ENCODE measurements at regions not wholly inside any gene's neighbourhood (a gene's known extent, or its start where the extent isn't known, plus 50 kb on each side); places are given as distances from the start of the nearest gene placed in this dataset.
"Not testable (repeated sequence)": the region's sequence is repeated elsewhere in the genome, so short reads cannot be mapped to it uniquely, and the experiment has no call there.

DNA sequence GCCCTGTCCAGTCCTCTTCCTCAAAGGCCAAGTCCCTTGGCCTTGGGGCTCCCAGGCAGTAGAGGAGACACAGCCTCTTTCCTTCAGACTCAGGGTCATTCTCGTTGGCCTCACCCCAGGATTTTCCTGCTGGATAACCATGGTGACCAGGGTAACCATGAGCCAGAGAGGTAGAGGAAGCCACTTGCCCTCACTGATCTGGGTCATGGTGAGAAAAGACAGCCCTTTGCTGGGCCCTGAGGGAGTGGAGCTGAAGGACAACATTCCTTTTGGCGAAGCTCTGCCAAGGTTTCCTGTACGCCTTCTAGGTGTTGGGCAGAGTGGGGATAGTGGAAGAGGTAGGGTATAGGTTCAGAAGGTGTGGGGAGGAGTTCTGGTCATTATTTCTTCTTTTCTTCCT lies 53.1 kb upstream of the WNT4 start:
- DNase-seq: no peak

DNA sequence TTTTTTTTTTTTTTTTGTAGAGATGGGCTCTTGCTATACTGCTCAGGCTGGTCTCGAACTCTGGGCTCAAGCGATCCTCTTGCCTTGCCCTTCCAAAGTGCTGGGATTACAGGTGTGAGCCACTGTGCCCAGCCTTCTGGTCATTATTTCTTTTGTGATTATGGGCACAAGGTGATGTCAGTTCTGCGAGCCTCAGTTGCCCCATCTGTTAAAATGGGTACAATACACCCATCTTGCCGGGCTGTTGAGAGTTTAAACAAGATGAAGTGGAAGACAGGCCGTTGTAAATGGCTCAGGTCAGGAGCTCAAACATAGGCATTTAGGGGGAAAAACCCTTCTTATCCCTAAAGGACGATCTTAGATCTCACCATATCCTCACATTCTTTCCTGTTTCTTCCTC lies 53.7 kb upstream of the WNT4 start:
- no peak for DNase-seq

DNA sequence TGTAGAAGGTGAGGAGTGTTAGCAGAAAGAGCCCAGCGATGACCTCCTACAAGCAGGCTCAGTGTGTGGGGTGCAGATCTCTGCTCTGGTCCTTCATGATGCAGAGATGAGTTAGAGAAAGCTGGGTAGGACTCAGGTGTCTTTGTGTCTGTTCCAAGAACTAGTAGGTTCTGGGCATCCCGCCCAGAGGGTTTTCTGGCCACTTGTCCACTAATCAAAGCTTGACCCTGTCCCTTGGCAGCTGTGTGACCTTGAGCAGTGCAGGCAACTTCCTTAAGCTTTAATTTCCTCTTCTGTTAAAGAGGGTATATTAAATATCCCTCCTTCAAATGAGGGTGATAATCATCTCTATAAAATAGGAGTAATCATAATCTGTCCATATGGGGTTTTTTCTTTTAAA lies 54.7 kb upstream of the WNT4 start:
- no peak for DNase-seq

DNA sequence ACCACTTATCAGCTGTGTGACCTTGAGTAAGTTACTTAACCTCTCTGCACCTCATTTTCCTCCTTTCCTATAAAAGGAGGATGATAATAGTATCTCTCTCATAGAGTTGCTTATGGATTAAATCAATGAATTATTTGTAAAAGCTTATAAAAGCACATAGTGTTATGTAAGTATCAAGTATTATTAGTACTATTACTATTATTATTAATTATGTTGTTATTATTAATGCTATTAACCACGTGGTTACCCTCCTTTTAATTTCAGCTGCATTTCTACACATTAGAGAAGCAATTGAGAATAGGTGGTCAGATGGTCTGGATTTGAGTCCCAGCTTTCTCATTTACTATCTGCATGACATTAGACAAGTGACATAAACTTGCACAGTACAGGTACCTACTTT lies 58.1 kb upstream of the WNT4 start:
- no peak for DNase-seq

DNA sequence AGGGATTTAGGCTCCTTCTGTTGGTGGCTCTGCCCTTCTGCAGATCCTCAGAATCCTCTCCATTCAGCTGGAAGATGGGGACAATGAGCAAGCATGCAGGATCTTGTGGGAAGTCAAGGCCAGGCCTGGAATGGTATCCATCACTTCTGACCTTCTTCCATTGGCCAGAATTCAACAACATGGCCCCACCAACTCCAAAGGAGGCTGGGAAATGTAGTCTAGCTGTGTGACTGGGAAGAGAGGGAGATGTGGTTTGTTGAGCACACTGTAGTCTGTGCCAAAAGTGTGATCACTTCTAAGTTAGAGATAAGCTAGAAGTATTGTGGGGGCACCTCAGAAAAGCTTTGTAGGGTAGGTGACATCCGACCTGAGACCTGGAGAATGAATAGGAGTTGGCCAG lies 60.4 kb upstream of the WNT4 start:
- DNase-seq: no peak

DNA sequence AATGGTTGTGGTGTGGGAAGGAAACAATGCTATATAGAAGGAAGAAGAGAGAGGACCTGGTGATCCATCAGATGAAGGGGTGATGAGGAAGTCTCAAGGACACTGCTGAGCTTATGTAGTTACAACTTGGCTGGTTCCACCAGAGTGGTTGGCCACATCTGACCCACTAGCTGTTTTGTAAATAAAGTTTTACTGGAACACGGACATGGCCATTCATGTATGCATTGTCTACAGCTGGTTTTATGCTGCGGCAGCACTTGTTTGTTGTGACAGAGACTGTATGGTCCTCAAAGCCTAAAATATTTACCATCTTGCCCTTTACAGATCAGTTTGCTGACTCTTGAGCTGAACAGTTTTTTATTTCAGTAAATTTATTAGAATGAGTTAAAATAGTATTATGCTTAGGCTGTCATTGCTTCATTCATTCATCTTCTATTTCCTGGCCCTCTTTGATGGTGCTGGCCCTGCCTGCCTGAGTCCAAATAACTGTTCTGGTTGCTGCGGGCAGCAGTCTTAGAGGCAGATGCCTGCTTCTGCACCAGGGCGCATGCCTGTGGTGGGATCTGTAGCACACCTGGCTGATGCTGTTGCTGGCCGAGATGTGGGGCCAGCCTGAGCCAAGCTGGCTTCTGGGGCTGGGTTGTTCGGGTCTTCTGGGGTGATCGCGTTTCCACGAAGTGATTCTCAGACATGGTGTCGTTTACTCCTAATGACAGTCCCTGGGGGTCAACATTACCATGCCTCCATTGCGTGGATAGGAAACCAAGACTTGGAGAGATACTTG lies 61.4 kb upstream of the WNT4 start:
- DNase-seq: no peak

DNA sequence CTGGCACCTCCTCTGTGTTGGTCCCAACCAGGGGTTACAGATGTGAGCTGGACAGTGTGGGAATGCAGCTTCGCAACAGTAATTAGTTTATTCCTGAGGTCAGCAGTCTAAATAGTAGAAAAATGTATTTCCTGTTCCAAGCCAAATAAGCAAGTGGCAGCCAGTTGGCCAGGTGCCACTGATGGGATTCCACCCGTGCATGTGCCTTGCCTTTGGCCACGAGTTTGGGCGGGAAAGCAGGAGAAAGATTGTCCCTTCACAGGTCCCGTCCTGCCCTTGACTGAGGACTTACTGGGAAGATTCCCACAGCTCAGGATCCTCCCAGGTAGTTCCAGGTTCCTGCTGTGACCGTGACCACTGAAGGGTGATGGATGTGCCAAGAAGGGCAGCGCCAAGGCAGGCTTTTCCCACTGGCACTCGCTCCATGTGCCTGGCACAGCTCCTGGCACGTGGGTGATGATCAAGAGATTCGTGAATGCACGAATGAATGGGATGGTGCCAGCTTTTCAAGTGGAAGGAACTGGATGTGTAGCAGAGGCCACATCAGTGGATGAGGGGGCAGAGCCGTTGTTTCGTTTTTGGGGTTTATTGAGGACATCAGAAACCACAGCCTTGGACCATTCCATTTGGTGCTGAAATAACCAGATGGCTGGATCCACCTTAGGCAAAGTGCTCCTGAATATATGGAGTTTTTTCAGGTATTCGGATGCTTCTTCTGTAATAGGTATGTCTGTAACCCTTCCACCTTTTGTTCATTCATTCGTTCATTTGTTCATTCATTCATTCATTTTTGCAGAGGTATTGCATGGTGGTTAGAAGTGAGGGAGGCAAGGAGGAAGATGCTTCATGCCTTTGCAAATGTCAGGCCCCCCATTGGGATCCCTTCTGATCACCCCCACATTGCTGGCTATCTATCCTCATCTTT lies 62.4 kb upstream of the WNT4 start:
- no peak for DNase-seq

DNA sequence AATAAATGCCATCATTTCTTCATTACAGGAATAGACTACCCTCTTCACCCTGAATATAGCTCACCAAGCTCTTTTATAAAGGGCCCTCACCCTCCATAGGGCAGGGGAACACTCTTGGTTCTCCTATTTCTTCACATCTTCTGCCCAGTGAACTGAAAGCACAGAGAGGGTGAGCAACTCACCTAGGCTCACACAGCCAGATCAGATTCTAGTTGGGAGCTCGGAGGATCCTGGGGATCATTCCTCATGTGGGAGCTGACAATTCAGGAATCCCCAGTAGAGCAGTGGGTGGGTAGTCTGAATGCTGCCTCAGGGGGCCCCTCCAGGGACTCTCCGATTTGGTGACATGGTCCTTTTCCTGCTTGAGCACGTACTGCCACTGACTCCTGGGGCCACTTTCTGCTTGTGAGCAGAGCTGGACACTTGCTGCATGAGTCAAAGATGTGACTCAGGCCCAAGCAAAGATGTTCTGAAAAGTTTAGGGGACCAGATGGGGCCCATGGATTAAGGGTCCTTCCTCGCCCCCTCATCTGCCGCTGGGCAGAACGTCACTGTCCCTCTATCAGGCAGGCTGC lies 63.7 kb upstream of the WNT4 start:
- no peak for DNase-seq

DNA sequence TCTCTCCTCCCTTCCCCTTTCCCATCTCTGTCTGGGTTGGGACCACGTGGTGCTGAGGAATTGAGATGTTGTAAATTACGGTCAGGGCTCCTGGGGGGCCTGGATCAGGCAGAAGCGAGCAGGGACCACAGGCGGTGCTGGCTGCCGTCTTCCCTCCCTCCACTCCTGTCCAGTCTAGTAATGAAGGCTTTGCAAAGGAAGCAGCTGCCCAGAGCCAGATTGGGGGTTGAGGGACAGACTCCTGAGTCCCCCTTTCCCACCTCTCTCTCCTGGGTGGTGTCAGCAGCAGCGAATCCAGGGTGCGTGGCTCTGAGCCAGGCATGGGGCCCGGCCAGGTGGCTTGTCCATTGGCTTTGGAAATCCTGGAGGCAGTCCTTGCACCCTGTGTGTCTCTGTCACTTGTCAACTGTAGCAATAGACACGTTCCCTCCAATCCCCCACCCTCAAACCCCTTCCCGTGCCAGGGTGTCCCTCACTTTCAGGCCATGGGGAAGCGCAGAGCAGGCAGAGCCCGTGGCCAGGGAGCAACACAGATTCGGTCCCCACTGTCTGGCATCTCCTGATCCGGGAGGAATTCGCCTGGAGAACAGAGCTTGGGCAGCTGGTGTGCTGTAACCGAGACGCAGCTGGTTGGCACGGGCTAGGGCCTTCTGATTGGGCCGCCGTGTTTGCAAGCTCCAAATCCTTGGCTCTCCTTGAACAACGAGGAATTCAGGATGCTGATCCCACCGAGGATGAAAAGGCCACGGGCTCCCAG lies 64.8 kb upstream of the WNT4 start:
- no peak for DNase-seq

DNA sequence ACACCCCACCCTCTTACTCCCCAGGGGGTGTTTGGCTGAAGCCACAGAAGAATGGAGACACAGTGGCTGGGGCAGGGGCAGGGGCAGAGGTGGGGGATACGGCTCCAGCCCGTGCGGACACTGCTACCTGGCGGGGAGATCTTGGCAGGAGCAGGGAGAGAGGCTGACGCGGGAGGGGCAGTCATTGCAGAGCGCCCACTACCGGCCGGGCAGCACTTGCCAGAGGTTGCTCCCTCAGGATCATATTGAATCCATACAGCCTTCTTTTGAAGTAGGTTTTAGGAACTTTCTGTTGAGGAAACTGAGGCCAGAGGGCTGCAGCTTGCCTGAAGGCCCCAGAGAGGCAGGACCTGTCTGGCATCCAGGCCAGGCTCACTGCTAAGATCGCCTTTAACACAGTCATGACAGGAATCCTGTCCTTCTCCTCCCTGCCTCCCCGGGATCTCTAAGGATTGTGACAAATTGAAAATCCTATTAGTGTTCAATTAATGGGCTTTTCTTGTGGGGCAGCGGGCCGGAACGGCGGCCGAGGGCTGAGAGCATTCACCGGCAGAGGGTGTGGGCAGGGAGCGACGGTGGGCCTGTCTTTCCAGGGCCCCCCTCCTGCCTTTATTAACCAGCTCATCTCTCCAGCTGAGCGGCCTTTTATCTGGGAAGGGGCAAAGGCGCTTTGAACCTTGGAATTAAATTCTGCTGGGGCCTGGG lies 65.5 kb upstream of the WNT4 start:
- DNase-seq: no peak

DNA sequence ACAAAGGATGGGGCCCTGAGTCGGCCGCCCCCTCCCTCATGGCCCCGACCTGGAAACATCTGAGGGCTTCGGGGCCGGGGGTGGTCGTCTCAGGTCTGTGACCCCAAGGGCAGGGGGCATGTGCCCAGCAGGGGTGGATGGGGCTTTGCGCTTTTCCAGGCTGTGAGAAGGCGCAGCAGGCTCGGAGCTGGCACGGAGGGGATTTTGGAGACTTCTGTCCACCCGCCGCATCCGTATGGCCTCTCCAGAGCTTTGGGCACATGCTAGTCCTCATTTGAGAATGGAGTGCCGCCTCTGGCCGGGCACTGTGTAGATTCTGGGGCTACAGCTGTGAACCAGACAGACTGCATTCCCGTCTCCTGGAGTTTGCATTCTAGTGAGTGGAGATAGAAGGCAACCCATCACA lies 66.1 kb upstream of the WNT4 start:
- DNase-seq: no peak

DNA sequence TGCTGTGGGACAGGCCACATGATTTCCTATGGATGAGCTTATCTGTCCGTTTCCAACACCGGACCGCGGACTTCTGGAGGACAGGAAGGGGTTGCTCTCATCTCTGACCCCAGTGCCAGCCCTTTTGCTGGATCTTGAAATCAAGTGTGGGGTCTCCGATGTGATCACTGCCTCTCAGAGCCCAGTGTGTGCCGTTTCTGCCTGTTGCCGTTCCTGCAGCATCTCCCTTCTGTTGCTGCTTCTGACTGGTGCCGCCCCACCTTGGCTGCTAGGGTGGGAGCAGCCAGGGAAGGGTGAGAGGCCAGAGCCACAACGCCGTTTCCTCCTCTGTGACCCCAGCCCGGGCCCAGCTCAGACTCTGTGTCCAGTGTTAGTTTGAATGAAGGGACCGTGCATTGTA lies 67.3 kb upstream of the WNT4 start:
- DNase-seq: no peak

DNA sequence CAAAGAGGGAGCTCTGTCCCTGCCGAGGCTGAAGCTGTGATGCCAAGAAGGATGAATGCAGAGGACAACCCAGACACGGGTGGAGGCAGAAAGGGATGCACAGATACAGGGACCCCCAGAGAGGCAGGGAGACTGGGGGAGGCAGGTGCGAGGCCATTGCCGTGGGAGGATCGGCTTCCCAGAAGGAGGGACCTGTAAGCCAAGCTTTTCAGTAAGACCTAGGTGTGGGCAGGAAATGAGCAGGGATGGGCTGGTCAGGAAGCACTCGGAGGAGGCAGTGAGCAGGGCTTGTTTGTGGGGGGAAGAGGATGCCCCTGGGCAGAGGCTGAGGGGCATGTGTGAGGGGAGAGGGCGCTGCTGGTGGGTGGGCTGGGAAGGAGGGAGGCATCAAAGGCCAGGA lies 67.7 kb upstream of the WNT4 start:
- no peak for DNase-seq

DNA sequence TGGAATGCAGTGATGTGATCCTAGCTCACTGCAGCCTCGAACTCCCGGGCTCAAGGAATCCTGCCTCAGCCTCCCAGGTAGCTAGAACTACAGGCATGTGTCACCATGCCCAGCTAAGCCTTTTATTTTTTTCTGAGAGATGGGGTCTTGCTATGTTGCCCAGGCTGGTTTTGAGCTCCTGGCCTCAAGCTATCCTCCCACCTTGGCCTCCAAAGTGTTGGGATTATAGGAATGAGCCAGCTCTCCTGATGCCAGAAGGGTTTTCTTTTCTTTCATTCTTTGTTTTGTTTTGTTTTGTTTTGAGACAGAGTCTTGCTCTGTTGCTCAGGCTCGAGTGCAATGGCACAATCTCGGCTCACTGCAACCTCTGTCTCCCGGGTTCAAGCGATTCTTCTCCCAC lies 68.6 kb upstream of the WNT4 start:
- DNase-seq: not testable (repeated sequence)

DNA sequence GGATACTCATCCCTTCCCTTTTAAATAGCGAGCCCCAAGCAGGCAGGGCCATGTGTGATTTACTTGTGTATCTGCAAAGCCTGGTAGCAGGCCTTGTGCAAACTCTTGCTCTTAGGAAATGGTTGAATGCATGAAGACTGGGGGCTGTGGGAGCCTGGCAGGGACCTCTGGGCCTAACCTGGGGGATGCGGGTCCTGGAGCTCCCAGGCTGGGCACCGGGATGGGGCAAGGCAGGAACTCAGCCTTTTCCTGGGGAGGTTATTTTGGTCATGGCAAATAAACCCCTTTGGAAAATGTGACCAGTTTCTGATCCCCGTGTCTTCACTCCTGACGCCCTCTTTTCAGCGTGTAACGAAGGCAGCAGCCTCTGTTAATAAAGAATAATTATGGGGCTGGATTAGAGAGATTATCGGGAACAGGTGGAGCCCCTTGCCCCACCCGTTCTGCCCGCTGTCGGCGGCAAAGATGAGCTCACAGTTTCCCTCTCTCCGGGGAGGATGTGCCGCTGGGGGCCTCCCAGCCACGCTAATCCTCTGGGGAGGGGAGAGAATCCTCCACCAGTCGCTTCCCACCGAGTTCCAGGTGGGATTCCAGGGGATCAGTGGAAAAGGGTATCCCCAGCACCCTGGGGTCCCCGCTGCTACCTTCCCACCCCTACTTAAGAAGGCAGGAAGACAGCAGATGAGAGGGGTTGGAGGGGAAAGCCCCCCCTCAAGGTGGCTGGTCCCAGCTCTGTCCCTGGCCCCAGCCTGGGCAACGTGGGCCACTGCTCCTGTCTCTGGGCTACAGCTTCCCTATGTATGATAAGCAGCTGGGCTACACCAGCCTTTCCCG lies 69.7 kb upstream of the WNT4 start:
- DNase-seq: no peak

DNA sequence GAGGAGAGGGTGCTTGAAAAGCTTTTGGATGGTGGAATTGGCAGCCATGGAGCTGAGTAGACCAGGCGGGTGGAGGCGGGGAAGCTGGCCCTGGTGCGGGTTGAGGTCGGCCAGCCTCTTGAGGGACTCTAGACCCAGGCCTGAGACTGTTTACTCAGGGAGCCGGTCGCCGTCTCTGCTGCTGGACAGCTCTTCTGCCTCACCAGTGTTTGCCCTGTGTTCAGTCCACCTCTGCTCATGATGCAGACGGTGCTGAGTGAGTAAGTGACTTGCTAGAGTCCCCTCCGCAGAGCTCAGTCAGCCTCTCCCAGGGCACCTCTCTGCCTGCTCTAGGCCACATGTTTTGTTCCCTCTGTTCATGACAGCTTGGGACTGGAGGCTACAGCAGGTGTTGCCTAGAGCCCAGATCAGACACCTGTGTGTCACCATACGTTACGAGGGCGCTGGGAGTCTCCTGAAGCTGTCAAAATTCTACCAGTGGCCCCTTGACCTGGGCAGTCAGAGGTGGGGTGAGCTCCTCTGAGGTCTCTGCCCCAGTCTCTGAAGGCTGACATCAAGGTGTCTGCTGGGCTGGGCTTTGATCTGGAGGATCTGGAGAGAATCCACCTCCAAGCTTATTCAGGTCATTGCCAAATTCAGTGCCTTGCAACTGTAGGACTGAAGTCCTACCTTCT lies 73.5 kb upstream of the WNT4 start:
- DNase-seq: no peak

DNA sequence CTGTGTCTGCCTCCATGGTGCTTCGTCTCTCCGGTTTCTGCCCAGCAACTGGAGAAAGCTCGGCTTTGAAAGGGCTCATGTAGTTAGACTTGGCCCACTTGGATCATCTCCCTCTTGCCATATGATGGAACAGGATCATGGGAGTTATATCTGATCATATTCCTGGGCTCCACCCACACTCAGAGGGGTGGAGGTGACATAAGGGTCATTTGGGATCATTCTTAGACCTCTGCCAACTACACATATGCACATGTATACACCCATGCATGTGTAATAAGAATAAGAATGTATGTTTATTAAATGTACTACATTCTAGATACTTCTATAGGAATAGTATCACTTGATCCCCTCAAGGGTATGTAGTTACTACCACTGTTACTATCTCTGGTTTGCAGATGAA lies 74.1 kb upstream of the WNT4 start:
- DNase-seq: no peak

DNA sequence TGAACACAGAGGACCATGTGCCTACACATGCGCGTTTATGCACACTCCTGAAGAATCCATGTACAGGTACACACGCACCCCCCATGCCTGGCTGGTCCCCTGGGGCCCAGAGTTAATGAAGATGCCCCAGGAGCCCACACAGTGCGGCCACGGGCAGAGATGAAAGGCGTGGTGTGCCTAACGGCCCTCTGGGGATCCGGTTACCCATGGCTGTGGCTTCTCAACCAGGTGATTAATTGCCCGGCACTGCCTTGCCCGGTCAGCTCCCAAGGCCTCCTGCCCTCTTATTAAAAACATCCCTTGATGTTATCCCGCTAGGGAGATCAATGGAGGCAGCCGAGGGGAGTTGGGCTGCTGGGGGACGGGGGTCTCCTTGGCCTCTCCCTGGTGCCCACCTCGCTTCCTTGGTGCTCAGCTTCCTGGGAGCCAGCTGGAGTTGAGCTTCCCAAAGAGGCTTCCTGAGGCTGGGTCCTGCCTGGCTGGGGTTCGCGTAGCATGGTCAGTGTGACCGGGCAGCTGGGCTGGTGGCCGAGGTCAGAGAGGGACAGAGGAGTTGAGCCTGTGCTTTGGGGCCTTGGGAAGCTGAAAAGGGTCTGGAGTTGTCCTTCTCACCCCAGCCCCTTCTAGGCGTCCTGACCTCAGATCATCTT lies 75.0 kb upstream of the WNT4 start:
- no peak for DNase-seq

DNA sequence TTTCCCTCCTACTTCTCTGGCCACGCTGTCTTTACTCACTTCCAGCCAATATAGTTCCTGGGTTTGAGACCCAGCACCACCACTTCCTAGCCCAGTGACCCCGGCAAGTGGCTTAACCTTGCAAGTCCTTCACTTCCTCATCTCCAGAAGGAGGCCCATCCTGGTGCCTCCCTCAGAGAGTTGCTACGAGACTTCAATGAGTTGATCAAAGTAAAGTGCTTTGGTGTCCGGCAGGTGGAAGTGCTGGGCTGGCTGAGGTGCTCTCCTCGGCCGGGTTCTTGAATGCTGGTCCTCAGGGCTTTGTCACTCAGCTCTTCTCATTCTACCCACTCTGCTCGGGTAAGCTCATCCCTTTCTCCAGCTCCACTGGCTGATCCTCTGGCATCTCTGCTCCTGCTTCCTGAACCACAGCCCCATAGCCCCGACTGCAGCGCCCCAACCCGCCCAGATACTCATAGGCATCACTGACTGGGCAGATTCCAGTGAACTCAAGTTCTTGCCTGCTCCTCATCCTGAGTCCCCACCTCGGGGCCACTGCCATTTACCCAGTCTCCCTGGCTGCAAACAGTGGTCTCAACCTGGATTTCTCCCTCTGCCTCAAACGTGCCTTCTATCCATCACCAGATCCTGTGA lies 75.8 kb upstream of the WNT4 start:
- no peak for DNase-seq

DNA sequence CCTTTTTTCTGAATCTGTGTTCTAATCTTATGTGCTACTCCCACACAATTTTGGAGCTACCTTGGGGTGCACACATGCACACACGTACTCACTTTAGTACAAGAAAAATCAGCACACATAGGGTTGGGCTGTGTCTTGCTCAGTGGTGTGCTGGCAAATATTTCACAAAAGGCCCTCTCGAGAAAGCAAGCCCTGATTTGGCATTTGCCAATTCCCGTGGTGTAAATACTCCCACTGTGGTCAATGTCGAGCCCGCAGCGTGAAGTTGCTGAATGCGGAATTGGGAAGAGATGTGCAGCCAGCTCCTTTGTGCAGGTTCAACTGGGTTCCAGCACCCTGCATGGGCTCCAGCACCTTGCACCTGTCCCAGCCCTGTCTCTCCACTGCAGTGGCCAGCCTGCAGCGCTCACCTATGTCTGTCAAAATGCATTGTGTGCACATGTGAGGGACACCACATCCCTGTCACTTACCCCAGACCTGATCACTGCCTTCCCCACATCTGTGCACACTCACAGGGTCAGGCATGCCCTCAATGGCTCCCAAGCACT lies 78.4 kb upstream of the WNT4 start:
- DNase-seq: no peak

Measured in activated CD8-positive, alpha-beta memory T cell treated with anti-CD3 and anti-CD28 coated beads, Interleukin-2, amount 50 U/mL, for 48 hours (primary cell).